ENCODE measurements at regions not wholly inside any gene's neighbourhood (a gene's known extent, or its start where the extent isn't known, plus 50 kb on each side); places are given as distances from the start of the nearest gene placed in this dataset.
A peak's percentile ranks its signal among the peaks of the same experiment; 100 is the strongest.
"Not testable (repeated sequence)": the region's sequence is repeated elsewhere in the genome, so short reads cannot be mapped to it uniquely, and the experiment has no call there.

GRCh38 chr3:82416349-82416748, 654.9 kb upstream of the GBE1 start:
- no peak for DNase-seq (ENCODE audit: low read depth)

- no peak for DNase-seq (ENCODE audit: low read depth)
Observed at GRCh38 chr3:82413171-82413570, 651.7 kb upstream of the GBE1 start.

GRCh38 chr3:82410366-82410765, 648.9 kb upstream of the GBE1 start:
- no peak for DNase-seq (ENCODE audit: low read depth)

GRCh38 chr3:82409842-82410241, 648.4 kb upstream of the GBE1 start:
- DNase-seq (ENCODE audit: low read depth): no peak

- DNase-seq (ENCODE audit: low read depth): no peak
Observed at GRCh38 chr3:82392203-82392775, 630.8 kb upstream of the GBE1 start.

- no peak for DNase-seq (ENCODE audit: low read depth)
Observed at GRCh38 chr3:82390868-82391267, 629.4 kb upstream of the GBE1 start.

- no peak for DNase-seq (ENCODE audit: low read depth)
Observed at GRCh38 chr3:82386647-82387046, 625.2 kb upstream of the GBE1 start.

- no peak for DNase-seq (ENCODE audit: low read depth)
Observed at GRCh38 chr3:82384181-82384580, 622.7 kb upstream of the GBE1 start.

- DNase-seq (ENCODE audit: low read depth): no peak
Observed at GRCh38 chr3:82382831-82383230, 621.4 kb upstream of the GBE1 start.

GRCh38 chr3:82378392-82378791, 616.9 kb upstream of the GBE1 start:
- no peak for DNase-seq (ENCODE audit: low read depth)

GRCh38 chr3:82376883-82377282, 615.4 kb upstream of the GBE1 start:
- no peak for DNase-seq (ENCODE audit: low read depth)

- not testable (repeated sequence) for DNase-seq (ENCODE audit: low read depth)
Observed at GRCh38 chr3:82373833-82374232, 612.4 kb upstream of the GBE1 start.

- no peak for DNase-seq (ENCODE audit: low read depth)
Observed at GRCh38 chr3:82364827-82365226, 603.4 kb upstream of the GBE1 start.

- DNase-seq (ENCODE audit: low read depth): no peak
Observed at GRCh38 chr3:82363131-82363530, 601.7 kb upstream of the GBE1 start.

- no peak for DNase-seq (ENCODE audit: low read depth)
Observed at GRCh38 chr3:82355228-82355627, 593.8 kb upstream of the GBE1 start.

- no peak for DNase-seq (ENCODE audit: low read depth)
Observed at GRCh38 chr3:82354228-82354627, 592.8 kb upstream of the GBE1 start.

GRCh38 chr3:82353306-82354171, 592.1 kb upstream of the GBE1 start:
- DNase-seq (ENCODE audit: low read depth): no peak

GRCh38 chr3:82347585-82347984, 586.1 kb upstream of the GBE1 start:
- no peak for DNase-seq (ENCODE audit: low read depth)

GRCh38 chr3:82342521-82342920, 581.1 kb upstream of the GBE1 start:
- peak; percentile 2 for DNase-seq (ENCODE audit: low read depth)

- no peak for DNase-seq (ENCODE audit: low read depth)
Observed at GRCh38 chr3:82329300-82329699, 567.9 kb upstream of the GBE1 start.

- no peak for DNase-seq (ENCODE audit: low read depth)
Observed at GRCh38 chr3:82311901-82312300, 550.5 kb upstream of the GBE1 start.

- DNase-seq (ENCODE audit: low read depth): no peak
Observed at GRCh38 chr3:82308755-82309154, 547.3 kb upstream of the GBE1 start.

GRCh38 chr3:82306189-82306588, 544.7 kb upstream of the GBE1 start:
- DNase-seq (ENCODE audit: low read depth): no peak
